Left lung (tissue), 4 donors: ENCODE measurements at regions not wholly inside any gene's neighbourhood (a gene's known extent, or its start where the extent isn't known, plus 50 kb on each side); places are given as distances from the start of the nearest gene placed in this dataset.
A peak's percentile ranks its signal among the peaks of the same experiment; 100 is the strongest.
"Not testable (repeated sequence)": the region's sequence is repeated elsewhere in the genome, so short reads cannot be mapped to it uniquely, and the experiment has no call there.

ENCODE experiments used
- ATAC-seq: fragments of 200-7000 bp; cut with Tn5 transposase; one replicate; pipeline ENCODE4 v1.9.1; 2020; ENCODE audit warnings: moderate library complexity
- DNase-seq, 4 donors: peaks; one replicate each; pipeline ENCODE4 v3.0.0-alpha.2; 2013 to 2020
- H3K27ac ChIP-seq, 2 donors: fragments of 200-600 bp; sonication (generic) in 1 of 2; one replicate each; pipeline versions ENCODE4 v1.5.0 to v1.8.0; 2020 to 2021
- H3K27me3 ChIP-seq, 2 donors: fragments of 200-600 bp; sonication (generic) in 1 of 2; one replicate each; pipeline versions ENCODE4 v1.5.0 to v1.8.0; 2020 to 2021
- H3K36me3 ChIP-seq, 2 donors: fragments of 200-600 bp; sonication (generic) in 1 of 2; one replicate each; pipeline versions ENCODE4 v1.5.0 to v1.8.0; 2020 to 2021
- H3K4me1 ChIP-seq, 2 donors: fragments of 200-600 bp; one replicate each; pipeline ENCODE4 v1.8.0; 2021
- H3K4me3 ChIP-seq, 2 donors: fragments of 200-600 bp; sonication (generic) in 1 of 2; one replicate each; pipeline versions ENCODE4 v1.5.0 to v1.8.0; 2020 to 2021; ENCODE audit warnings: mild to moderate bottlenecking in 1 of 2
- H3K9me3 ChIP-seq, 2 donors: fragments of 200-600 bp; sonication (generic) in 1 of 2; one replicate each; pipeline versions ENCODE4 v1.5.0 to v1.8.0; 2020 to 2021
- intact Hi-C, 2 donors: fragments of 100-400 bp; cut with DNase I; formaldehyde crosslinking; loops; one replicate each; pipeline versions ENCODE4 v1.11.2 to v1.14.2; 2022
- TF ChIP-seq, protein P1 (sequence below), 2 donors: fragments of 200-600 bp; sonication (generic) in 1 of 2; IDR thresholded peaks; one replicate each; pipeline versions ENCODE4 v1.5.0 to v1.8.0; 2021; ENCODE audit warnings: antibody characterized with exemption in 2 of 2
- donor health status: DM: no; HTN: yes; CAD: no.
- donor health status: DM: no; HTN: no; CAD: no.

GRCh38 chr12:11482955-11483354 is 87.6 kb upstream of the PRB2 start:
- Histone ChIP-seq H3K4me1 (no peaks in the 10 kb centered on the region), H3K4me3 (no peak overlapping the region), H3K27ac (no peak overlapping the region), H3K27me3 (no peaks in the 10 kb centered on the region), H3K36me3 (no peaks in the 10 kb centered on the region), H3K9me3 (no peaks in the 10 kb centered on the region)
- intact Hi-C loops = loop anchor here in 1 of 2 donors (10.0 kb wide), 2 partner anchors 278 to 708 kb away; no protein-coding TSS in a partner anchor
- no peak for DNase-seq
- TF ChIP-seq, protein P1, sequence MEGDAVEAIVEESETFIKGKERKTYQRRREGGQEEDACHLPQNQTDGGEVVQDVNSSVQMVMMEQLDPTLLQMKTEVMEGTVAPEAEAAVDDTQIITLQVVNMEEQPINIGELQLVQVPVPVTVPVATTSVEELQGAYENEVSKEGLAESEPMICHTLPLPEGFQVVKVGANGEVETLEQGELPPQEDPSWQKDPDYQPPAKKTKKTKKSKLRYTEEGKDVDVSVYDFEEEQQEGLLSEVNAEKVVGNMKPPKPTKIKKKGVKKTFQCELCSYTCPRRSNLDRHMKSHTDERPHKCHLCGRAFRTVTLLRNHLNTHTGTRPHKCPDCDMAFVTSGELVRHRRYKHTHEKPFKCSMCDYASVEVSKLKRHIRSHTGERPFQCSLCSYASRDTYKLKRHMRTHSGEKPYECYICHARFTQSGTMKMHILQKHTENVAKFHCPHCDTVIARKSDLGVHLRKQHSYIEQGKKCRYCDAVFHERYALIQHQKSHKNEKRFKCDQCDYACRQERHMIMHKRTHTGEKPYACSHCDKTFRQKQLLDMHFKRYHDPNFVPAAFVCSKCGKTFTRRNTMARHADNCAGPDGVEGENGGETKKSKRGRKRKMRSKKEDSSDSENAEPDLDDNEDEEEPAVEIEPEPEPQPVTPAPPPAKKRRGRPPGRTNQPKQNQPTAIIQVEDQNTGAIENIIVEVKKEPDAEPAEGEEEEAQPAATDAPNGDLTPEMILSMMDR (IDR thresholded peaks at IDR 0.05) = no peak
- peak; percentile 74 for ATAC-seq

DNA sequence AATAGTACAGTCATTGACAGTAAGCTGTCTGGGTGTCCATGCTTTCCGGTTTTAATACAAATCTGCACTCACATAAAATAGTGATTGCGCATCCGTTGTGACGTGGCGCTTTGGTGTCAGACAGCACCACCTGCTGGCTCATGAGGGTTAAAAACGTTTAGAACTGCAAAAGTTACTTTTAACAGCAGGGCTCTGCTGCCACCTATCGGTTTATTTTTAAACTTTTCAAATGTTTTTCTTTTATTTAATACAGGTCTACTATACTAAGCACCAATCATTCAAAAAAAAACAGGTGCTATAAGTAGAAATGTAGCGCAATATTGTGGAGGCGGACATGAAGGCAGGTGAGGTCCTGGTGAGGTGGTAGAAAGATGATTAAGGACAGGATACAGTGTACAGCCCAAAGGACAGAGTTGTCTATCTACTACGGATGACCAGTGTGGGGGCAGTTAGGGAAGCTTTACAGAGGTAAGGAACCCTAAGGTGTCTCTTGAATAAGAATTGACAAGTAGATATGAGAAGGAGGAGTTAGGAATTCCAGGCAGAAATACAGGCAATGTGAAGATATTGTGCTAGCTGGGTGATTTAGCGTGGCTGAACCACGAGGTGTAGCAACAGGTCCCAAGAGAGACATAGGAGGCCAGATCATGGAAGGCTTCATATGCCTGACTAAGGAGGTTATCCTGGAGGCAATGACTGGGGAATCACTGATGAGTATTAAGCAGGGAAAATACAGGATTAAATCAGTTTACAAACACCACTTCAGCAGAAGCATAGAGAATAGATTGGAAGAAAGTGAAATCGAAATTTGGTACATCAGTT is 91.5 kb upstream of the PRB2 start:
- Histone ChIP-seq H3K4me1 (no peaks in the 10 kb centered on the region), H3K36me3 (no peaks in the 10 kb centered on the region), H3K27me3 (peaks cover 0 to 4% of the 10 kb centered on the region in 2 donors), H3K27ac (no peak overlapping the region), H3K4me3 (no peak overlapping the region), H3K9me3 (no peaks in the 10 kb centered on the region)
- intact Hi-C loops = loop anchor here in 1 of 2 donors (10.0 kb wide), 2 partner anchors 282 to 712 kb away; no protein-coding TSS in a partner anchor
- DNase-seq (peak; percentile 59 to 89 (median 77)), ATAC-seq (peak; percentile 95)
- TF ChIP-seq, protein P1 (IDR thresholded peaks at IDR 0.05) = peak; percentile 84 to 97

GRCh38 chr12:11496157-11496851 is 100.9 kb upstream of the PRB2 start:
- intact Hi-C loops = no loop called here
- H3K27ac ChIP-seq = no peak overlapping the region
- TF ChIP-seq, protein P1 (IDR thresholded peaks at IDR 0.05) = no peak

GRCh38 chr12:11497438-11497837 is 102.1 kb upstream of the PRB2 start:
- ATAC-seq (no peak), DNase-seq (no peak)
- TF ChIP-seq, protein P1 (IDR thresholded peaks at IDR 0.05) = no peak
- intact Hi-C loops = no loop called here
- H3K4me1 ChIP-seq = no peaks in the 10 kb centered on the region
- no peak overlapping the region for H3K27ac ChIP-seq
- no peaks in the 10 kb centered on the region for H3K9me3 ChIP-seq
- H3K27me3 ChIP-seq = peaks cover 0 to 47% of the 10 kb centered on the region in 2 donors
- H3K36me3 ChIP-seq = no peaks in the 10 kb centered on the region
- H3K4me3 ChIP-seq = no peak overlapping the region

More at GRCh38 chr12:11496157-11496851, 100.9 kb upstream of the PRB2 start:
- H3K4me1 ChIP-seq = no peaks in the 10 kb centered on the region
- DNase-seq = no peak
- H3K4me3 ChIP-seq = no peak overlapping the region
- H3K36me3 ChIP-seq = no peaks in the 10 kb centered on the region
- H3K27me3 ChIP-seq = peaks cover 0 to 39% of the 10 kb centered on the region in 2 donors
- H3K9me3 ChIP-seq = no peaks in the 10 kb centered on the region
- ATAC-seq = no peak

DNA sequence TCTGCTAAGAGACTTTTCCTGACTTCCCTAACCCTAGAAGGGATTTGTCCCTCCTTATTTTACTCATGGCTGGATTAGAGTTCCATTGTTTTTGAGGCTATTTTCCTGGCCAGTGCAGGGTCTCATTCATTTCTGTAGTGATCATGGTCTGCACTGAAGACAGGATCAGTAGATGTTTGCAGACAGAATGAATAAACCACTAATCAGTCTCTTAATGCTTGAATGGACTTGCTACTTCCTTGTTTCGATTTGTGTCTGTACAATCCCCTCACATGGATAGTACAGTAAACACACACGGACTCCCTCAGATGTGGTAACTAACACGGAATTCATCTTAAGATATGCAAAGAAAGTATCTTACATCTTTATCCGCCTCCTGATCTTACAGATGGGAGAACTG is 102.6 kb upstream of the PRB2 start:
- no peak for ATAC-seq
- H3K9me3 ChIP-seq = no peaks in the 10 kb centered on the region
- no peaks in the 10 kb centered on the region for H3K4me1 ChIP-seq
- H3K27me3 ChIP-seq = peaks cover 0 to 44% of the 10 kb centered on the region in 2 donors
- intact Hi-C loops = no loop called here
- TF ChIP-seq, protein P1 (IDR thresholded peaks at IDR 0.05) = no peak
- no peak overlapping the region for H3K27ac ChIP-seq
- no peak overlapping the region for H3K4me3 ChIP-seq
- H3K36me3 ChIP-seq = no peaks in the 10 kb centered on the region
- no peak for DNase-seq

DNA sequence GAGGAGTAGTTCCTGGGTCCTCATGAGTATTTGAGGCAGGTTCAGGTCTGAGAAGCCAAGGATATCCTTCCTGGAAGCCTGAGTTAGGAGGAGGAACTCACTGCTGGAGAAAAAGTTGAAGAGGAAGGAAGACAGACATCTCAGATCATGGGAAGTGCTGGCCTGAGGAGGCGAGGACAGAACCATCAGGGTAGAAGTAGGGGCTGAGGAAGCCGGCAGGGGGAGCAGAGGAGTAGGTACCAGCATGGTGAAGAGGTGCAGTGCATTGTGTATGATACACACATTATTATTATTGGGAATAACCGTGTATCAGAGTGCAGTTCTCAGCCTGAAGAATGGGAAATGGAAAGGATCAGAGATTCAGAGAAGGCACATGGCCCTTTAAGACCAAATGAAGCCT is 103.2 kb upstream of the PRB2 start:
- H3K36me3 ChIP-seq, DNase-seq, H3K4me1 ChIP-seq, H3K4me3 ChIP-seq, intact Hi-C loops, ATAC-seq, H3K27ac ChIP-seq, H3K9me3 ChIP-seq: not testable (repeated sequence)
- H3K27me3 ChIP-seq = peaks cover 0 to 44% of the 10 kb centered on the region in 2 donors
